CD14-positive monocyte (primary cell): ENCODE measurements at regions not wholly inside any gene's neighbourhood (a gene's known extent, or its start where the extent isn't known, plus 50 kb on each side); places are given as distances from the start of the nearest gene placed in this dataset.

Experiments used
- DNase-seq, 3 donors: peaks; one replicate each; pipeline ENCODE4 v3.0.0-alpha.2; 2011 to 2022
- H2AFZ ChIP-seq: 2 replicates; pipeline ENCODE4 v1.6.0; 2012; ENCODE audit warnings: mild to moderate bottlenecking, low read depth, low read length, inconsistent platforms; ENCODE audit not compliant: insufficient read depth, poor library complexity, severe bottlenecking
- H3K27ac ChIP-seq, 2 donors: 1 replicate in 1 of 2; 2 replicates in 1 of 2; pipeline ENCODE4 v1.5.1; 2012 to 2013; ENCODE audit warnings: low read length in 2 of 2, control low read depth in 1 of 2, inconsistent platforms in 1 of 2, low read depth in 1 of 2, mild to moderate bottlenecking in 1 of 2
- H3K27me3 ChIP-seq, 2 donors: one replicate each; pipeline versions ENCODE4 v1.6.0 to v1.6.1; 2011 to 2013; ENCODE audit warnings: low read length in 2 of 2; ENCODE audit not compliant: control insufficient read depth in 2 of 2, insufficient read depth in 2 of 2
- H3K36me3 ChIP-seq, 2 donors: replicated peaks in 1 of 2; 1 replicate in 1 of 2; 2 replicates in 1 of 2; pipeline versions ENCODE4 v1.5.1 to v1.6.1; 2012 to 2013; ENCODE audit warnings: low read length in 2 of 2, control low read depth in 1 of 2, inconsistent platforms in 1 of 2, mild to moderate bottlenecking in 1 of 2; ENCODE audit not compliant: insufficient read depth in 2 of 2, control insufficient read depth in 1 of 2
- H3K4me1 ChIP-seq, 2 donors: 1 replicate in 1 of 2; 2 replicates in 1 of 2; pipeline versions ENCODE4 v1.5.1 to v1.6.1; 2012 to 2013; ENCODE audit warnings: low read length in 2 of 2, control low read depth in 1 of 2, inconsistent platforms in 1 of 2, mild to moderate bottlenecking in 1 of 2, moderate library complexity in 1 of 2; ENCODE audit not compliant: insufficient read depth in 2 of 2, control insufficient read depth in 1 of 2
- H3K4me2 ChIP-seq: replicated peaks from 2 replicates; pipeline ENCODE3; 2012; ENCODE audit warnings: low read length, moderate library complexity, mild to moderate bottlenecking; ENCODE audit not compliant: poor library complexity, severe bottlenecking; ENCODE audit errors: extremely low read depth
- H3K4me3 ChIP-seq, 3 experiments: fragments of 200-600 bp in 1 of 3; sonication (generic) in 1 of 3; replicated peaks in 1 of 3; 1 replicate in 2 of 3; 2 replicates in 1 of 3; pipeline ENCODE4 v1.5.1; 2011 to 2013; ENCODE audit warnings: low read length in 3 of 3, mild to moderate bottlenecking in 3 of 3, control low read depth in 2 of 3, low read depth in 2 of 3, inconsistent platforms in 1 of 3, moderate library complexity in 1 of 3
- H3K79me2 ChIP-seq: 2 replicates; pipeline ENCODE4 v1.6.0; 2012; ENCODE audit warnings: mild to moderate bottlenecking, control low read depth, inconsistent platforms, low read length, moderate library complexity; ENCODE audit not compliant: insufficient read depth
- H3K9ac ChIP-seq: 2 replicates; pipeline ENCODE4 v1.6.0; 2017; ENCODE audit warnings: low read length, mild to moderate bottlenecking; ENCODE audit not compliant: insufficient read depth, poor library complexity, severe bottlenecking
- H3K9me3 ChIP-seq, 2 donors: replicated peaks in 1 of 2; 1 replicate in 1 of 2; 2 replicates in 1 of 2; pipeline versions ENCODE4 v1.5.1 to v1.6.1; 2012 to 2013; ENCODE audit warnings: low read length in 2 of 2, control low read depth in 1 of 2; ENCODE audit not compliant: control insufficient read depth in 1 of 2, insufficient read depth in 1 of 2
- H4K20me1 ChIP-seq: 2 replicates; pipeline ENCODE4 v1.6.0; 2012; ENCODE audit warnings: mild to moderate bottlenecking, low read length, control low read depth, moderate library complexity; ENCODE audit not compliant: insufficient read depth
- H3K27ac Mint-ChIP-seq, 7 donors: one replicate each; pipeline ENCODE4 v1.8.0; 2020; ENCODE audit warnings: mild to moderate bottlenecking in 7 of 7, mixed read lengths in 7 of 7, moderate library complexity in 6 of 7, inconsistent platforms in 2 of 7
- H3K27me3 Mint-ChIP-seq, 3 donors: one replicate each; pipeline ENCODE4 v1.8.0; 2021 to 2022; ENCODE audit warnings: low read depth in 3 of 3, mild to moderate bottlenecking in 3 of 3, mixed read lengths in 3 of 3, moderate library complexity in 3 of 3, inconsistent platforms in 1 of 3
- H3K36me3 Mint-ChIP-seq, 2 donors: one replicate each; pipeline ENCODE4 v1.8.0; 2020; ENCODE audit warnings: mixed read lengths in 2 of 2, inconsistent platforms in 1 of 2, mild to moderate bottlenecking in 1 of 2
- H3K4me1 Mint-ChIP-seq: one replicate; pipeline ENCODE4 v1.8.0; 2020; ENCODE audit warnings: mild to moderate bottlenecking, mixed read lengths
- H3K4me3 Mint-ChIP-seq, 2 donors: one replicate each; pipeline ENCODE4 v1.8.0; 2020; ENCODE audit warnings: mild to moderate bottlenecking in 2 of 2, mixed read lengths in 2 of 2, moderate library complexity in 1 of 2
- H3K9me3 Mint-ChIP-seq, 7 donors: one replicate each; pipeline ENCODE4 v1.8.0; 2020 to 2022; ENCODE audit warnings: mixed read lengths in 7 of 7, mild to moderate bottlenecking in 6 of 7, moderate library complexity in 6 of 7, inconsistent platforms in 2 of 7
- CTCF ChIP-seq: fragments of 200-600 bp; IDR thresholded peaks from one replicate; pipeline ENCODE4 v1.8.0; 2022; ENCODE audit warnings: antibody characterized with exemption, mild to moderate bottlenecking
- WGBS: methylation state at CpG from one replicate; pipeline ENCODE4 v1.1.5; 2013; ENCODE audit warnings: missing lambda C conversion rate; ENCODE audit not compliant: insufficient coverage; 5-methylcytosine and 5-hydroxymethylcytosine counted together
- intact Hi-C, 2 donors: fragments of 100-400 bp; cut with micrococcal nuclease; formaldehyde crosslinking; loops; one replicate each; pipeline versions ENCODE4 v1.15.0 to v1.15.1; 2023

- WGBS, result 74% methylated on average over 2 of the region's 4 CpGs
- H3K4me3 ChIP-seq, result no peak overlapping the region
- H3K27ac Mint-ChIP-seq, result no peak overlapping the region
- H3K9me3 ChIP-seq, result no peaks in the 10 kb centered on the region
- no peaks in the 10 kb centered on the region for H3K4me1 Mint-ChIP-seq
- H3K36me3 ChIP-seq, result no peaks in the 10 kb centered on the region
- peaks cover 0 to 12% (median 2%) of the 10 kb centered on the region in 7 donors for H3K9me3 Mint-ChIP-seq
- no peak overlapping the region for H2AFZ ChIP-seq
- H3K27ac ChIP-seq, result no peak overlapping the region
- no peak overlapping the region for H3K4me3 Mint-ChIP-seq
- H3K36me3 Mint-ChIP-seq, result no peaks in the 10 kb centered on the region
- H3K9ac ChIP-seq, result no peak overlapping the region
- H4K20me1 ChIP-seq, result no peaks in the 10 kb centered on the region
- no peak for TF ChIP-seq CTCF
- H3K4me1 ChIP-seq, result no peaks in the 10 kb centered on the region
- DNase-seq, result no peak
- no peaks in the 10 kb centered on the region for H3K27me3 ChIP-seq
- no peak overlapping the region for H3K4me2 ChIP-seq
- no peaks in the 10 kb centered on the region for H3K79me2 ChIP-seq
- intact Hi-C loops, result no loop called here
- H3K27me3 Mint-ChIP-seq, result no peaks in the 10 kb centered on the region
These were observed 170.4 kb downstream of the NHLRC3 start for GRCh38 chr13:39208636-39209035.

- H3K36me3 Mint-ChIP-seq, result no peaks in the 10 kb centered on the region
- intact Hi-C loops, result no loop called here
- Histone ChIP-seq H3K27ac (no peak overlapping the region), H4K20me1 (no peaks in the 10 kb centered on the region), H2AFZ (no peak overlapping the region), H3K4me3 (no peak overlapping the region), H3K4me2 (no peak overlapping the region), H3K4me1 (no peaks in the 10 kb centered on the region), H3K27me3 (no peaks in the 10 kb centered on the region), H3K79me2 (no peaks in the 10 kb centered on the region), H3K9ac (no peak overlapping the region), H3K9me3 (no peaks in the 10 kb centered on the region), H3K36me3 (no peaks in the 10 kb centered on the region)
- H3K27me3 Mint-ChIP-seq, result peaks cover 0 to 1% (median 0%) of the 10 kb centered on the region in 3 donors
- no peak for DNase-seq
- TF ChIP-seq CTCF, result no peak
- no peak overlapping the region for H3K27ac Mint-ChIP-seq
- WGBS, result 100% methylated on average over 1 of the region's 1 CpG
- no peak overlapping the region for H3K4me3 Mint-ChIP-seq
- H3K9me3 Mint-ChIP-seq, result peaks cover 0 to 12% (median 4%) of the 10 kb centered on the region in 7 donors
- no peaks in the 10 kb centered on the region for H3K4me1 Mint-ChIP-seq
These were observed 171.7 kb downstream of the NHLRC3 start for GRCh38 chr13:39209731-39210531.
